GM12873 (cell line): ENCODE measurements at regions not wholly inside any gene's neighbourhood (a gene's known extent, or its start where the extent isn't known, plus 50 kb on each side); places are given as distances from the start of the nearest gene placed in this dataset.

ENCODE experiments used
- CTCF ChIP-seq: IDR thresholded peaks from 2 replicates; pipeline ENCODE4 v1.5.1; 2012; ENCODE audit warnings: low read depth, mild to moderate bottlenecking, moderate library complexity, low read length, control low read depth; ENCODE audit not compliant: insufficient read depth; ENCODE audit errors: missing control alignments

- TF ChIP-seq CTCF, result no peak
These were observed 126.4 kb downstream of the RPLP1 start for GRCh38 chr15:69578787-69579583.

GRCh38 chr15:69579950-69580618 lies 127.5 kb downstream of the RPLP1 start:
- no peak for TF ChIP-seq CTCF

GRCh38 chr15:69583626-69584025 lies 131.0 kb downstream of the RPLP1 start:
- no peak for TF ChIP-seq CTCF

GRCh38 chr15:69585937-69586336 lies 133.3 kb downstream of the RPLP1 start:
- TF ChIP-seq CTCF, result no peak

- TF ChIP-seq CTCF, result no peak
These were observed 134.1 kb downstream of the RPLP1 start for GRCh38 chr15:69586721-69587120.

- no peak for TF ChIP-seq CTCF
These were observed 135.3 kb downstream of the RPLP1 start for GRCh38 chr15:69587723-69588426.

- no peak for TF ChIP-seq CTCF
These were observed 137.6 kb downstream of the RPLP1 start for GRCh38 chr15:69590201-69590710.
